Activated T-cell treated with anti-CD3 and anti-CD28 coated beads, Interleukin-2, amount 50 U/mL, for 48 hours (primary cell): ENCODE measurements at regions not wholly inside any gene's neighbourhood (a gene's known extent, or its start where the extent isn't known, plus 50 kb on each side); places are given as distances from the start of the nearest gene placed in this dataset.

ENCODE experiments used
- DNase-seq, 2 experiments: peaks; one replicate each; pipeline ENCODE4 v3.0.0-alpha.2; 2020

GRCh38 chr10:124240839-124241291 lies 147.5 kb upstream of the CHST15 start:
- DNase-seq = no peak

GRCh38 chr10:124239696-124240095 lies 146.3 kb upstream of the CHST15 start:
- no peak for DNase-seq

DNA sequence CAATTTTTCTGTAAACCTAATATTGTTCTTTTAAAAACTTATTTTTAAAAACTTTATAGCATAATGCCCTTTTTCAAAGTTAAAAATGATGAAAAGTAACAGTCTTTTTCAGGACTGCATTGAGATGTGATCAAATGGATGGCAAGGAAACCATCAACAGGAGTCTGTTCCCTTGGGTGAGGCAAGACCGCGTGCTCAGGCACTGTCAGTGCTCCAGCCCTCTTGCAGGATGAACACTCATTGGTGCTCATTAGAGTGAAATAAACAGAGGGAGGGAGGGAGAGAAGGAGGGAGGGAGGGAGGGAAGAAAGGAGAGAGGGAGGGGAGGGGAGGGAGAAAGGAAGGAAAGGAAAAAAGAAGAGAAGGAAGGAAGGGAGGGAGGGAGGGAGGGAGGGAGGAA lies 145.7 kb upstream of the CHST15 start:
- DNase-seq = no peak

- no peak for DNase-seq
These were observed 145.0 kb upstream of the CHST15 start for GRCh38 chr10:124238367-124238766.

- DNase-seq = no peak
These were observed 144.0 kb upstream of the CHST15 start for GRCh38 chr10:124237282-124237961.

DNA sequence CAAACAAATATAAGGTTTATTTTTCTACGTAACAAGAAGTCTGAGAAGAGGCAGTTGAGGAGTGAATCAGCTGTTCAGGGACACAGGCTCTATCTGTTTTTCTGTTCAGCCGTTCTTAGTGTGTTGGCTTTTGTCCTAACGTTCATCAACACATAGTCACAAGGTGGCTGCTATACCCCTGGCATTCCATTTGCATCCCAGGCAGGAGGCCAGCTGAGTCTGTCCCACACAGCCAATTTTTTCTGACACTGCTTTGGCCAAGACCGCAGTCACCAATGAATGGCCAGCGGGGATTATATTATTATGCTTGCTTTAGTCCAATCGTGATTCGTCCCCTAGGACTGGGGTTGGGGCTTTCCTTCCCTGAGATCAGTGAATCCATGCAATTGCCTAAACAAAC lies 143.4 kb upstream of the CHST15 start:
- no peak for DNase-seq

GRCh38 chr10:124236136-124236535 lies 142.7 kb upstream of the CHST15 start:
- no peak for DNase-seq

GRCh38 chr10:124235232-124235631 lies 141.8 kb upstream of the CHST15 start:
- no peak for DNase-seq

DNA sequence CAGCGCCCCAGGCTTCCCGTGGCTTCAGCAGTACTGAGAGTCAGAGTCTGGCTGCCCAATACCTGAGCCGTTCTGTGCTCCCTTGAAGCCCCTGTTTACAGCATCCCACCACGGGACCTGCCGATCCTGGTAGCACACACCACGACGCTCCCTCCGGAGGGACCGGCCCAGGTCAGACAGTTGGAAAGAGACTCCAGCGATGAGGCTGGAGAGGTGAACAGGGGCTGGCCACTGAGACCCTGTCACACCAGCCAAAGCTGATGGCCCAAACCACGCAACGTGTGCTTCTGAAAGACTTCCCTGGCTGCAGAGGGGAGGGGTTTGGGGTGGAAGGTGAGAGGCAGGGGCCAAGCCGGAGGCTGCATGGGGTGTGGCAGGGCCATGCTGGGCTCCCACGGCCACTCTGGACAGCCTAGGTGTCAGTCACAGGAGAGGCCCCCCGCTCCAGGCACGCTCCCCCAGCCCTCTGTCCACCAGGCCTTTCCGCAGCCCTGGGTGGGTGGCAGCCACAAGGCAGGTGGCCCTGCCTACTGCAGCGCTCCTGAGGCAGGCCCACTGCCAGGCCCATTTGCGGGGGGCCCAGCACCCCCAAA lies 140.2 kb upstream of the CHST15 start:
- DNase-seq = no peak

DNA sequence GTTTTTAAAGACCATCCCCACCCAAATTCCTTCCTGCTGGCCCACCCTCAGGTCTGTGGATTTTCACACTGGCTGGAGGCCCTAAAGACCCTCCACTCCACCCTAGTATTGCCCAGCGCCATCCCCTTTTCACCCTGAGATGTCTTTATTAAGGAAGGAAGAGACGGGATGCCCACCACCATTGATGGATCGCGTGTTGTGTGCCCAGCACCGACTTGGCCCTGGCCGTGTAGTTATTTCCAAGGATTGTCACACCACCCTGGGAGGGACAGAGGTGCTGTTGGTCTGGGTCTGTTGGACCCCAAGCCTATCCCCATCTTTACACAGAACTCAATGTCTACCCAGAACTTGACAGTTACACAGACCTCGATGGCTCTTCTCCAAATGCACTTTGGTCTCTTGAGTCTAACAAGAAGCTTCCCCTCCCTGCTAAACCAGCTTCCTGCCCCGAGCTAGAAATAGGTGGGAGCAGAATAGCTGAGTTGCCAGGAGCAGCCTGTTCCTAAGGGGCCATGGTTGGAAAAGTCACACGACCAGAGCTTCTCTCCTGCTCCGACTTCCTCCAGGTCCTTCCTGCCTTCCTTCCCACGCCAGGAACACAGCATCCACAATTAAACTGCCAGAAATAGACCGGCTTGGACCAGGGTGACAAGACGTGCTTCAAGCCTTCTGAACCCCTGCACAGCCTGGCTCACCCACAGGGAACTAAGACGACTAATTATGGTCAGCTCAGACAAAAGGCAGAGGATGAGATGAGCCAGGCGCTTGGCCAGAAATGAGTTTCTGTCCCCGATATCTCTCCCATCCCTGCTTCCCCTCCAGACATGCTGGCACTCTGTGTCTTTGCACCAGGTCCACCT lies 139.5 kb upstream of the CHST15 start:
- DNase-seq = no peak

DNA sequence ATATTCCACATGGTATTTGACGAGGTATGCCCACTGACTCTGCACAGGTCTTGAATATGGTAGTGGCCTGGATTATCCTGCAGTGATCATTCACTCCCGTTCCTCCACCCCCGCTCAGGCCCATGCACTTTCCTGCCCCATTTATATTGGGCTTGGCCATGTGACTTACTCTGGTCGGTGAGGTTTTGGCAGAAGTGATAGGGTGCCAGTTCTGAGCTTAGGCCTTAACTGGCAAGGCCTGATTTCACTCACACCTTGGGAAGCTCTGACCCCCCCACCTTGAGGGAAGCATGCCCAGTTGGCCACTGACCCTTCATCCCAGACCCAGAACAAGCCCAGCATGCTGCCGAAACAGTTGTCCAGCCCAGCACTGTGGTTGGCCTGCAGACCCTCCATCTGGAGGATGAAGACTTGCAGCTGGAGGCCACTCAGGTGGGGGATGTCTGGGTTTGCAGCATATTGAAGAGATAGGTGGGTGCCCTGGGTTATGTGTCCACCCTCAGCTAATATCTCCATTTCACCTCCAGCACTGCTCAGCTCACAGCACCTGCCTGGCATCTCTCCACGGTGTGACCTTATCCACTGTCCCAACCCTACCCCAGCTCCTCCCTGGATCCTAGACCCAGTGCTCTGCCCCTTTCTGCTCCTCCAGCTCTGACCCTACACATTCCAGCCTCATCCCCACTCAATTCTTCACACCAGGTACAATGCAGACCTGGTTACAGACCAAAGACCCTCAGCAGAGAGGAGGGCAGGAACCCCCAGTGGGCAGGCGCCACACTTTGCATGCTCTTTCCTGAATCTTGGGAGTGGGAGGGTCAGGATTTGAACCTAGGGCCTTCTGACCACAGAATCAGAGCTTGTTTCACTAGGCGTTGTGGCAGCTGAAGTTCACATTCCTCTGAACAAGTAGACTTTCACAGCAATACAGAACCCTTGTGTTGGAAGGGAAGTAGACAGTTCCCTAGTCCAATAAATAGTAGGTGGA lies 138.1 kb upstream of the CHST15 start:
- DNase-seq = peak; percentile 43 to 53

- DNase-seq = no peak
These were observed 137.3 kb upstream of the CHST15 start for GRCh38 chr10:124230635-124231167.

- no peak for DNase-seq
These were observed 136.7 kb upstream of the CHST15 start for GRCh38 chr10:124229989-124230634.

GRCh38 chr10:124229201-124229988 lies 136.0 kb upstream of the CHST15 start:
- no peak for DNase-seq

DNA sequence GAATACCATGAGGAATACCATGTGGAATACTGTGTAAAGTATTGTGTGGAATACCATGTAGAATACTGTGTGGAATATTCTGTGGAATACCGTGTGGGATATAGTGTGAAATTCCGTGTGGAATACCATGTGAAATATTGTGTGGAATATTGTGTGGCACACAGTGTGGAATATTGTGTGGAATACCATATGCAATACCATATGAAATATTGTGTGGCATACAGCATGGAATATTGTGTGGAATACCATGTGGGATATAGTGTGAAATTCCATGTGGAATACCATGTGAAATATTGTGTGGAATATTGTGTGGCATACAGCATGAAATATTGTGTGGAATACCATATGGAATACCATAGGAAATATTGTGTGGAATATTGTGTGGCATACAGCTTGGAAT lies 135.1 kb upstream of the CHST15 start:
- DNase-seq = no peak

- DNase-seq = no peak
These were observed 134.6 kb upstream of the CHST15 start for GRCh38 chr10:124227988-124228387.

- DNase-seq = no peak
These were observed 133.9 kb upstream of the CHST15 start for GRCh38 chr10:124227055-124227975.

GRCh38 chr10:124226271-124227054 lies 133.1 kb upstream of the CHST15 start:
- no peak for DNase-seq
